ENCODE measurements at regions not wholly inside any gene's neighbourhood (a gene's known extent, or its start where the extent isn't known, plus 50 kb on each side); places are given as distances from the start of the nearest gene placed in this dataset.
"Not testable (repeated sequence)": the region's sequence is repeated elsewhere in the genome, so short reads cannot be mapped to it uniquely, and the experiment has no call there.

DNA sequence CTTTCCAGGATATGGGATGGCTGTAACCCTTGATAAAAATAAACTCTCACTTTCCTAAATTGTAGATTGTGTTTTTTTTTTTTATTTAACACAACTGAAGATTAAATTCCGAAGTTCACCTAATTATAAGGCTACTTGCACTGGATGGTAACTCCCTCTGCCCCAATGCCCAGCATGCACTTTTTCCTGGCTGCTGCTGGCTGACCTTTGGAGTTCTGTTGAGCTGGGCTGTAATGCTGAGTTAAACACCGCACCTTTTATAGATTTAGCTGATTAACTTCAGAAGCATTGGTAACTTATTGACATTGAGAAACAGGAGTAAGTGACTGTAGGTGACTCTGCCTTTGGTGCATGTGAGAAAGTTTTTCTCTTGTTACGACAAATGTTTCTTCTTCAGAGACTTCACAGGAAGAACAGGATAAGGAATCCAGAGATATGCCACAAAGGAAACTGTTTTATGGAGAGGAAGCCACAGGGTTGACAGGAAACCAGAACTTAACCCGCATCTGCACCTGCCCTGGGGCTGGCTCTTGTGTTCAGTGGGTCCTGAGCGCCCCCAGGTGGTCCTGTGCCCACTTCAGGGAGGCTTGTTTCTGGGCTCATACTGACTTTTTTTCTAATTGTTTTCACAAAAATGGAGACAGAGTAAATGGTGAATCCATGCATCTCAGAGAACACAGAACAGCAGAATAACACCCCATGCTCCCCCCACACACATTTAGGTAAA, 1240.3 kb downstream of the TMEM121 start:
- H3K9ac ChIP-seq (replicated peaks; ENCODE audit: extremely low read depth, insufficient read depth, low read length); H3K4me2 ChIP-seq (ENCODE audit: insufficient read depth, low read length); H3K27me3 ChIP-seq (ENCODE audit: control insufficient read depth in 2 of 2, insufficient read depth in 2 of 2, low read length in 2 of 2); dilution Hi-C loops (cut with MboI; ENCODE audit: extremely low pct_ligation_motif_present, low sequenced_read_pairs); DNase-seq (ENCODE audit: low read depth, low spot score); POLR2A ChIA-PET; H4K20me1 ChIP-seq (replicated peaks; ENCODE audit: control insufficient read depth, extremely low read depth, insufficient read depth, low read length); H3K9me3 ChIP-seq (replicated peaks; ENCODE audit: control insufficient read depth, insufficient read depth, low read length); H3K27ac ChIP-seq (ENCODE audit: insufficient read depth, low read depth, low read length); H3K36me3 ChIP-seq (ENCODE audit: control insufficient read depth in 2 of 2, extremely low read depth in 1 of 2, insufficient read depth in 2 of 2, low read length in 2 of 2); H3K4me3 ChIP-seq (replicated peaks in 1 of 3; ENCODE audit: insufficient read depth in 1 of 3, low read depth in 1 of 3, low read length in 3 of 3); FAIRE-seq; H3K4me1 ChIP-seq (ENCODE audit: control insufficient read depth, extremely low read depth, insufficient read depth, low read length); H2AFZ ChIP-seq (ENCODE audit: low read depth, low read length); H3K79me2 ChIP-seq (ENCODE audit: control insufficient read depth, insufficient read depth, low read length); H3K9me1 ChIP-seq (replicated peaks; ENCODE audit: control insufficient read depth, extremely low read depth, insufficient read depth, low read length); BruUV-seq (replicated peaks); CTCF ChIA-PET; intact Hi-C loops (cut with micrococcal nuclease): not testable (repeated sequence)

- H3K4me2 ChIP-seq (ENCODE audit: insufficient read depth, low read length); H3K9ac ChIP-seq (replicated peaks; ENCODE audit: extremely low read depth, insufficient read depth, low read length); intact Hi-C loops (cut with micrococcal nuclease); H3K9me3 ChIP-seq (replicated peaks; ENCODE audit: control insufficient read depth, insufficient read depth, low read length); BruUV-seq (replicated peaks); H3K9me1 ChIP-seq (replicated peaks; ENCODE audit: control insufficient read depth, extremely low read depth, insufficient read depth, low read length); DNase-seq (ENCODE audit: low read depth, low spot score); H4K20me1 ChIP-seq (replicated peaks; ENCODE audit: control insufficient read depth, extremely low read depth, insufficient read depth, low read length); H3K4me3 ChIP-seq (replicated peaks in 1 of 3; ENCODE audit: insufficient read depth in 1 of 3, low read depth in 1 of 3, low read length in 3 of 3); FAIRE-seq; H3K4me1 ChIP-seq (ENCODE audit: control insufficient read depth, extremely low read depth, insufficient read depth, low read length); H2AFZ ChIP-seq (ENCODE audit: low read depth, low read length); dilution Hi-C loops (cut with MboI; ENCODE audit: extremely low pct_ligation_motif_present, low sequenced_read_pairs); POLR2A ChIA-PET; H3K27ac ChIP-seq (ENCODE audit: insufficient read depth, low read depth, low read length); CTCF ChIA-PET; H3K36me3 ChIP-seq (ENCODE audit: control insufficient read depth in 2 of 2, extremely low read depth in 1 of 2, insufficient read depth in 2 of 2, low read length in 2 of 2); H3K79me2 ChIP-seq (ENCODE audit: control insufficient read depth, insufficient read depth, low read length); H3K27me3 ChIP-seq (ENCODE audit: control insufficient read depth in 2 of 2, insufficient read depth in 2 of 2, low read length in 2 of 2): not testable (repeated sequence)
These were observed 1241.8 kb downstream of the TMEM121 start for GRCh38 chr14:106768230-106768629.

DNA sequence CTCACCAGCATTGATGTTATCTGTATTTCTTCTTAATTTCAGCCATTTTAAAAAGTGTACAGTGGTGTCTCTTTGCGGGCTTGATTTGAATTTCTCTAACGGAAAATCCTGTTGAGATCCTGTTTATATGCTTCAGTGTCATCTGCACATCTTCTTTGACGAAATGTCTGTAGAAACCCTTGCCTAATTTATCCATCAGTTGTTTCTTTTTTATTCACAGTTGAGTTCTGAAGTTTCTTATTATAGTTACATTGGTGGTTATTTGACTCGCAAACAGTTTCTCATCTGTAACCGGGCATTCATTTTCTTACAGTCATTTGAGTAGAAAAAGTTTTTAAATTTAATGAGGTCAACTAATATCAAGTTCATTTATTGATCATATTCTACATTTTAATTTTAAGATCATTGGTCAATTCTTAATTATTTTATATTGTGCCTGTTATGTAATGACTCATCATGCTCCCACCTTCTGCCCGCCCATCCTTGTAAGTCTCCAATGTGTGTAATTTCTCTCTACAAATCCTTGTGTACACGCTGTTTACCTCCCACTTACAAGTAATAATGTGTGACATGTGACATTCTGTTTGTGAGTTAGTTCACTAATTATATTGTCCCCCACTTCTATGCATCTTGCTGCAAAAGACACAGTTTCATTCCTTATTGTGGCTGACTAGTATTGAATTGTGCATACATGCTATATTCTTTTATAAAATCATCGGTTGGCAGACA, 1242.8 kb downstream of the TMEM121 start:
- H3K9ac ChIP-seq (replicated peaks; ENCODE audit: extremely low read depth, insufficient read depth, low read length); DNase-seq (ENCODE audit: low read depth, low spot score); H3K79me2 ChIP-seq (ENCODE audit: control insufficient read depth, insufficient read depth, low read length); H3K4me1 ChIP-seq (ENCODE audit: control insufficient read depth, extremely low read depth, insufficient read depth, low read length); H2AFZ ChIP-seq (ENCODE audit: low read depth, low read length); H4K20me1 ChIP-seq (replicated peaks; ENCODE audit: control insufficient read depth, extremely low read depth, insufficient read depth, low read length); H3K4me2 ChIP-seq (ENCODE audit: insufficient read depth, low read length); POLR2A ChIA-PET; CTCF ChIA-PET; H3K4me3 ChIP-seq (replicated peaks in 1 of 3; ENCODE audit: insufficient read depth in 1 of 3, low read depth in 1 of 3, low read length in 3 of 3); H3K36me3 ChIP-seq (ENCODE audit: control insufficient read depth in 2 of 2, extremely low read depth in 1 of 2, insufficient read depth in 2 of 2, low read length in 2 of 2); BruUV-seq (replicated peaks); H3K27me3 ChIP-seq (ENCODE audit: control insufficient read depth in 2 of 2, insufficient read depth in 2 of 2, low read length in 2 of 2); intact Hi-C loops (cut with micrococcal nuclease); dilution Hi-C loops (cut with MboI; ENCODE audit: extremely low pct_ligation_motif_present, low sequenced_read_pairs); FAIRE-seq; H3K9me3 ChIP-seq (replicated peaks; ENCODE audit: control insufficient read depth, insufficient read depth, low read length); H3K9me1 ChIP-seq (replicated peaks; ENCODE audit: control insufficient read depth, extremely low read depth, insufficient read depth, low read length); H3K27ac ChIP-seq (ENCODE audit: insufficient read depth, low read depth, low read length): not testable (repeated sequence)

DNA sequence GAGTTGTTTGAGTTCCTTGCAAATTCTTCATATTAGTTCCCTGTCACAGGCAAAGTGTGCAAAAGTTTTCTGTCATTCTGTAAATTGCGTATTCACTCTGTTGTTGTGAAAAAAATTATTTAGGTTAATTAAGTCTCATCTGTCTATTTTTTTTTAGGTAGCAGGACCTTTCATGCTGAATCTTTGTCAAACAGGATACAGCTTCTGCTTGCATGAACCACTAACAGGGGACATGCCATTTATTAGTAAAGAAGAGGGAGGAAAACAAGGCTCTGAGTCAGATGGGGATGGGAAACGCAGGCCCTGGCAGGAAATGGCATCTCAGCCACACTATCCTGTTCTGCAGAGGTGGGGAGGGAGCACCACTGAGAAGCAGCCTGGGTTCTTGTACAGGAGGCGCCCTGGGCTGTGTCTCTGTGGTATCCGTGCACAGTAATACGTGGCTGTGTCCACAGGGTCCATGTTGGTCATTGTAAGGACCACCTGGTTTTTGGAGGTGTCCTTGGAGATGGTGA, 1243.8 kb downstream of the TMEM121 start:
- H2AFZ ChIP-seq (ENCODE audit: low read depth, low read length); dilution Hi-C loops (cut with MboI; ENCODE audit: extremely low pct_ligation_motif_present, low sequenced_read_pairs); H3K27ac ChIP-seq (ENCODE audit: insufficient read depth, low read depth, low read length); BruUV-seq (replicated peaks); CTCF ChIA-PET; H4K20me1 ChIP-seq (replicated peaks; ENCODE audit: control insufficient read depth, extremely low read depth, insufficient read depth, low read length); H3K27me3 ChIP-seq (ENCODE audit: control insufficient read depth in 2 of 2, insufficient read depth in 2 of 2, low read length in 2 of 2); H3K4me1 ChIP-seq (ENCODE audit: control insufficient read depth, extremely low read depth, insufficient read depth, low read length); H3K9ac ChIP-seq (replicated peaks; ENCODE audit: extremely low read depth, insufficient read depth, low read length); H3K4me3 ChIP-seq (replicated peaks in 1 of 3; ENCODE audit: insufficient read depth in 1 of 3, low read depth in 1 of 3, low read length in 3 of 3); intact Hi-C loops (cut with micrococcal nuclease); POLR2A ChIA-PET; H3K9me1 ChIP-seq (replicated peaks; ENCODE audit: control insufficient read depth, extremely low read depth, insufficient read depth, low read length); H3K4me2 ChIP-seq (ENCODE audit: insufficient read depth, low read length); H3K9me3 ChIP-seq (replicated peaks; ENCODE audit: control insufficient read depth, insufficient read depth, low read length); DNase-seq (ENCODE audit: low read depth, low spot score); FAIRE-seq; H3K79me2 ChIP-seq (ENCODE audit: control insufficient read depth, insufficient read depth, low read length); H3K36me3 ChIP-seq (ENCODE audit: control insufficient read depth in 2 of 2, extremely low read depth in 1 of 2, insufficient read depth in 2 of 2, low read length in 2 of 2): not testable (repeated sequence)

Measured in endothelial cell of umbilical vein (primary cell).